Naive thymus-derived CD4-positive, alpha-beta T cell (primary cell): ENCODE measurements at regions not wholly inside any gene's neighbourhood (a gene's known extent, or its start where the extent isn't known, plus 50 kb on each side); places are given as distances from the start of the nearest gene placed in this dataset.
A peak's percentile ranks its signal among the peaks of the same experiment; 100 is the strongest.

Experiments
- ATAC-seq: fragments of 150-1000 bp; cut with Tn5 transposase; 2 replicates; pipeline ENCODE4 v1.10.0; 2021; ENCODE audit warnings: mild to moderate bottlenecking, moderate library complexity
- CTCF ChIA-PET: fragments of 350-600 bp; sonication (Branson Sonifier 250); formaldehyde crosslinking; loops from one replicate; lab custom pipeline; 2021; ENCODE audit warnings: antibody characterized with exemption; lab: Charles Lee
- POLR2A ChIA-PET: fragments of 350-600 bp; sonication (Branson Sonifier 250); formaldehyde crosslinking; loops from one replicate; lab custom pipeline; 2021; ENCODE audit warnings: antibody characterized with exemption, inconsistent platforms; lab: Charles Lee
- DNase-seq, 9 donors: peaks; one replicate each; pipeline versions ENCODE4 v3.0.0 to v3.0.0-alpha.2; 2020 to 2022; ENCODE audit warnings: mixed read lengths in 1 of 9
- H3K27ac ChIP-seq: one replicate; pipeline ENCODE4 v1.7.0; 2013; ENCODE audit warnings: mild to moderate bottlenecking, low read depth, low read length, moderate library complexity
- H3K27me3 ChIP-seq, 2 donors: one replicate each; pipeline ENCODE4 v1.7.0; 2013; ENCODE audit warnings: low read length in 2 of 2, mild to moderate bottlenecking in 2 of 2, moderate library complexity in 2 of 2; ENCODE audit not compliant: control insufficient read depth in 2 of 2, insufficient read depth in 2 of 2
- H3K36me3 ChIP-seq, 3 experiments: 1 replicate in 2 of 3; 2 replicates in 1 of 3; pipeline ENCODE4 v1.7.0; 2013; ENCODE audit warnings: low read length in 3 of 3, mild to moderate bottlenecking in 3 of 3, moderate library complexity in 1 of 3; ENCODE audit not compliant: insufficient read depth in 3 of 3, control insufficient read depth in 2 of 3
- H3K4me1 ChIP-seq, 2 donors: one replicate each; pipeline ENCODE4 v1.7.0; 2013; ENCODE audit warnings: low read length in 2 of 2, mild to moderate bottlenecking in 2 of 2, moderate library complexity in 1 of 2; ENCODE audit not compliant: control insufficient read depth in 2 of 2, insufficient read depth in 2 of 2
- H3K4me3 ChIP-seq: 2 replicates; pipeline ENCODE4 v1.7.0; 2013; ENCODE audit warnings: mild to moderate bottlenecking, low read length
- H3K9me3 ChIP-seq, 3 experiments: 1 replicate in 2 of 3; 2 replicates in 1 of 3; pipeline ENCODE4 v1.7.0; 2013; ENCODE audit warnings: low read length in 3 of 3; ENCODE audit not compliant: control insufficient read depth in 2 of 3
- H3K27ac Mint-ChIP-seq, 9 donors: one replicate each; pipeline ENCODE4 v1.8.0; 2020 to 2022; ENCODE audit warnings: mixed read lengths in 9 of 9, mild to moderate bottlenecking in 8 of 9, moderate library complexity in 5 of 9, inconsistent platforms in 2 of 9
- H3K27me3 Mint-ChIP-seq, 5 donors: one replicate each; pipeline ENCODE4 v1.8.0; 2021 to 2022; ENCODE audit warnings: mixed read lengths in 5 of 5, mild to moderate bottlenecking in 1 of 5
- H3K36me3 Mint-ChIP-seq, 5 donors: one replicate each; pipeline ENCODE4 v1.8.0; 2020 to 2022; ENCODE audit warnings: mixed read lengths in 5 of 5, mild to moderate bottlenecking in 3 of 5, inconsistent platforms in 1 of 5
- H3K4me1 Mint-ChIP-seq, 7 donors: one replicate each; pipeline ENCODE4 v1.8.0; 2020 to 2022; ENCODE audit warnings: mixed read lengths in 7 of 7, mild to moderate bottlenecking in 3 of 7, inconsistent platforms in 1 of 7
- H3K4me3 Mint-ChIP-seq, 10 donors: one replicate each; pipeline ENCODE4 v1.8.0; 2020 to 2022; ENCODE audit warnings: mild to moderate bottlenecking in 10 of 10, mixed read lengths in 10 of 10, moderate library complexity in 6 of 10, inconsistent platforms in 2 of 10
- H3K9me3 Mint-ChIP-seq, 11 donors: one replicate each; pipeline ENCODE4 v1.8.0; 2020 to 2022; ENCODE audit warnings: mixed read lengths in 11 of 11, mild to moderate bottlenecking in 4 of 11, inconsistent platforms in 1 of 11, moderate library complexity in 1 of 11
- intact Hi-C, 2 donors: fragments of 100-400 bp; cut with micrococcal nuclease; formaldehyde crosslinking; loops; one replicate each; pipeline ENCODE4 v1.15.1; 2023

DNA sequence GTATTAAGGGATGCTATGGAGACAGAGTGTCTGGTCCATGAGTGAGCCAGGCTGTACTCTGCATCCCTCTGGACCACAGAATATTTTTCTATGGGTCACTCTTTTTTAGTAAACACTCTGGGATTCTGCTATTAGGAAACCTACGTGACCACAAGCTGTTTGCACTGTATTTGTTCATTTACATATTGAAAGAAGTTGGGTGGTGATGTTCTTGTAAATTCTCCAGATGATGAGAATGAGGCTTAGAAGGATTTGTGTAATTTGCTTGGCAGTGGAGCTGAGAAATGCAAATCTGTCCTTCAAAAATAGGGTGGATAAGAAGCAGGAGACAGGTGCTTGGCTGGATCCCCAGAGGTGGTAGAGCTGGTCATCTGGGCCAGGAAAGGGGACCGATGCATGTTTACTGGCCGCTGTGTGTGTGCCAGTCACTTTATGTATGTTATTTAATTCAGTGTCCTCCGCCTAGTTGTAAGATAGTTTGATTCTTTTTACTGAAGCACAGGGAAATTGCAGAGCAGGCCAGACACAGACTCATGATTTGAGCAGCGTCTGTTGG lies 63.7 kb upstream of the HEPHL1 start:
- intact Hi-C loops: no loop called here

DNA sequence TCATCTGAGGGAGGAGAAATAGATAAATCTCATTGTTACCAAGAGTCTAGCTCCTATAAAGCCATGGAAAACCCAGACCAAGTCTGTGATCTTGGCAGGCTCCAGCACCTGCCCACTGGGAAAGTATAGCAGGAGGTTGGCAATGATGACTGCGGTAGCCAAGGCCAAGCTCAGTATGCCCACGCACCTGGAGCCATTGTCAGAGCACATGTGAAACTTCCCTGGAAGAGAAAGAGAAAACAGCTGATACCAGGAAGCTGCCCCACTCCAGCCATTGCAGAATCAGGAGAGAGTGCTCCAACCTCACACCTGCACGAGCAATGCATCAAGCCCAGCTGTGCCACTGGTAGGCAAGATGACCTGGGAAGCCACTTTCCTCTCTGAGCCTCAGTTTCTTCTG lies 62.2 kb upstream of the HEPHL1 start:
- H3K4me1 ChIP-seq: no peaks in the 10 kb centered on the region
- intact Hi-C loops: no loop called here
- ATAC-seq: no peak
- no peaks in the 10 kb centered on the region for H3K36me3 ChIP-seq
- no peak for DNase-seq
- ChIA-PET POLR2A (no interaction called here), CTCF (no interaction called here)
- H3K9me3 ChIP-seq: no peaks in the 10 kb centered on the region
- H3K27me3 ChIP-seq: no peaks in the 10 kb centered on the region
- no peaks in the 10 kb centered on the region for H3K4me1 Mint-ChIP-seq
- no peak overlapping the region for H3K4me3 Mint-ChIP-seq
- H3K9me3 Mint-ChIP-seq: peaks cover 0 to 5% (median 4%) of the 10 kb centered on the region in 11 donors
- H3K27ac ChIP-seq: no peak overlapping the region
- H3K36me3 Mint-ChIP-seq: no peaks in the 10 kb centered on the region
- H3K27me3 Mint-ChIP-seq: peaks cover 0 to 25% (median 19%) of the 10 kb centered on the region in 5 donors
- no peak overlapping the region for H3K27ac Mint-ChIP-seq
- H3K4me3 ChIP-seq: no peak overlapping the region

More for the DNA sequence above, 63.7 kb upstream of the HEPHL1 start:
- ChIA-PET CTCF (no interaction called here), POLR2A (no interaction called here)
- DNase-seq (no peak), ATAC-seq (no peak)
- H3K36me3 ChIP-seq: no peaks in the 10 kb centered on the region
- Mint-ChIP-seq H3K9me3 (peaks cover 0 to 5% (median 4%) of the 10 kb centered on the region in 11 donors), H3K4me3 (no peak overlapping the region), H3K27me3 (peaks cover 0 to 23% (median 16%) of the 10 kb centered on the region in 5 donors), H3K4me1 (peaks cover 0 to 1% (median 0%) of the 10 kb centered on the region in 7 donors), H3K36me3 (no peaks in the 10 kb centered on the region), H3K27ac (peak overlapping the region in 1 of 9 donors; percentile 13)
- H3K9me3 ChIP-seq: no peaks in the 10 kb centered on the region
- H3K4me3 ChIP-seq: no peak overlapping the region
- no peak overlapping the region for H3K27ac ChIP-seq
- H3K4me1 ChIP-seq: no peaks in the 10 kb centered on the region
- no peaks in the 10 kb centered on the region for H3K27me3 ChIP-seq

DNA sequence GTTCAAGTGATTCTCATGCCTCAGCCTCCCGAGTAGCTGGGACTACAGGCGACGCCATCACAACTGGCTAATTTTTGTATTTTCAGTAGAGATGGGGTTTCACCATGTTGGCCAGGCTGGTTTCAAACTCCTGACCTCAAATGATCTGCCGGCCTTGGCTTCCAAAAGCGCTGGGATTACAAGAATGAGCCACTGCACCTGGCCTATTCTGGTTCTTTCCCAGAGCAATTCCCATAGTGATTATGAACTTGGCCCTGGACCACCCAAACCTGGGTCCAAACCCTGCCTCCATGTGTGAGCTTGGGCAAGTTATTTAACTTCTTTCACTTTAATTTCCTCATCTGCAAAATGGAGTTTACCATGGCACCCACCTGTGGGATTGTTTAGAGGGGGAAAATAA lies 61.5 kb upstream of the HEPHL1 start:
- no peaks in the 10 kb centered on the region for H3K27me3 ChIP-seq
- ATAC-seq (no peak), DNase-seq (no peak)
- no peak overlapping the region for H3K4me3 ChIP-seq
- H3K9me3 ChIP-seq: no peaks in the 10 kb centered on the region
- Mint-ChIP-seq H3K4me1 (no peaks in the 10 kb centered on the region), H3K27ac (no peak overlapping the region), H3K27me3 (peaks cover 0 to 28% (median 17%) of the 10 kb centered on the region in 5 donors), H3K4me3 (no peak overlapping the region), H3K9me3 (peaks cover 0 to 4% (median 2%) of the 10 kb centered on the region in 11 donors), H3K36me3 (no peaks in the 10 kb centered on the region)
- no peaks in the 10 kb centered on the region for H3K4me1 ChIP-seq
- CTCF ChIA-PET: no interaction called here
- H3K36me3 ChIP-seq: no peaks in the 10 kb centered on the region
- intact Hi-C loops: no loop called here
- H3K27ac ChIP-seq: no peak overlapping the region
- POLR2A ChIA-PET: no interaction called here

DNA sequence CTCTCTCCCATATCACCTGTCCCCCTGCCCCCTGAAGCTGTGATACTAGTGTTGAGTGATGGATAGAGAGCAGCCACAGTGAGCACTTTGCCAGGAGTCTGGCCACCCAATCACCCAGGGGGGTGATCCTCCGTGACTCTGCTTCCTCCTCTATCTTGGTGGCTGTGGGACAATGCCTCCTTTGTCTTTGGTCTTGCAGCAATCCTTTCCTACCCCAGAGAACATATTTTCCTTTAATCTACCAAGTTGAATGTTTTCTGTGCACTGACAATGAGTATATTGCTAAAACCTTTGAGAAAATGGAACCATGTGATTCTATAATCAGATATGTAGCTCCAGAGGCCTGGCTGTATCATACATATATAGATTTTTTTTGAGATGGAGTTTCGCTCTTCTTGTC lies 58.1 kb upstream of the HEPHL1 start:
- intact Hi-C loops: no loop called here
- no peak for DNase-seq
- H3K9me3 Mint-ChIP-seq: peaks cover 0 to 2% (median 0%) of the 10 kb centered on the region in 11 donors
- Histone ChIP-seq H3K27me3 (no peaks in the 10 kb centered on the region), H3K27ac (no peak overlapping the region), H3K4me1 (no peaks in the 10 kb centered on the region), H3K36me3 (no peaks in the 10 kb centered on the region), H3K9me3 (no peaks in the 10 kb centered on the region), H3K4me3 (no peak overlapping the region)
- H3K4me1 Mint-ChIP-seq: no peaks in the 10 kb centered on the region
- no peak for ATAC-seq
- POLR2A ChIA-PET: no interaction called here
- no peak overlapping the region for H3K4me3 Mint-ChIP-seq
- H3K36me3 Mint-ChIP-seq: no peaks in the 10 kb centered on the region
- H3K27me3 Mint-ChIP-seq: peaks cover 0 to 22% (median 5%) of the 10 kb centered on the region in 5 donors
- no peak overlapping the region for H3K27ac Mint-ChIP-seq
- CTCF ChIA-PET: no interaction called here

DNA sequence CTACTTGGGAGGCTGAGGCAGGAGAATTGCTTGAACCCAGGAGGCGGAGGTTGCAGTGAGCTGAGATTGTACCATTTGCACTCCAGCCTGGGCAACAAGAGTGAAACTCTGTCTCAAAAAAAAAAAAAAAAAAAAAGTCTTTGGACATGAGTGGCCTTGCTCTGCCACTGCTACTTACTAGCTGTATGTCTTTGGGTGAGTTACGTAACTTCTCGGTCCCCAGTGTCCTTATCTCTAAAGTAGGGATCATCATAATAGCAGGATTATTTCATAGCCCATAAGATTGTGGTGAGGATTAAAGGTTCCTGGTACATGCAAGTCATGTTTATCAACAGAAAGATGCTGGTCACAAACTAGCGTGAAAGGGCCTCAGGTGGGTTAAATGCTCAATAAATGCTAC lies 53.9 kb upstream of the HEPHL1 start:
- CTCF ChIA-PET: interaction anchor here (0.7 kb wide), 1 partner anchor 725 kb away, joined by 7 read pairs; no protein-coding TSS in a partner anchor
- Histone ChIP-seq H3K27me3 (no peaks in the 10 kb centered on the region), H3K9me3 (no peaks in the 10 kb centered on the region), H3K27ac (no peak overlapping the region), H3K4me3 (no peak overlapping the region), H3K4me1 (no peaks in the 10 kb centered on the region), H3K36me3 (no peaks in the 10 kb centered on the region)
- intact Hi-C loops: no loop called here
- Mint-ChIP-seq H3K4me3 (no peak overlapping the region), H3K4me1 (no peaks in the 10 kb centered on the region), H3K27me3 (peaks cover 0 to 32% (median 19%) of the 10 kb centered on the region in 5 donors), H3K27ac (no peak overlapping the region), H3K36me3 (no peaks in the 10 kb centered on the region), H3K9me3 (peaks cover 0 to 2% (median 0%) of the 10 kb centered on the region in 11 donors)
- POLR2A ChIA-PET: no interaction called here
- DNase-seq (no peak), ATAC-seq (no peak)

DNA sequence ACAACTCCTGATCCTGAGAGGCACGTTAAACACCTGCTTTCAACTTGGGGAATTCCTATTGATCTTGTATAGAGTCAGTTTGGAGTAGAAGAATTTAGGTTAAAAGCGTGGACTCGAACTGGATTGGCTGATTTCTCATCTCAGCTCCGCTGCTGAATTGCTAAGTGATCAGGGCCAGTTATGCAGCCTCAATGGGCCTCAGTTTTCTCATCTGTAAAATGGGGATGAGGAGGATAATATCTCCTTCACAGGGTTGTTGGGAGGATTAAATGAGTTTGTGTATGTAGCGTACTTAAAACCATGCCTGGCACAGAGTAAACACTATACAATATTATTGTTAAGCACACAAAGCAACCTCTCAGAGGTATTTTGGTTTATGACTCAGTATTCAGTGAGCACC lies 53.2 kb upstream of the HEPHL1 start:
- DNase-seq: no peak
- POLR2A ChIA-PET: no interaction called here
- no peaks in the 10 kb centered on the region for H3K4me1 Mint-ChIP-seq
- H3K27ac ChIP-seq: no peak overlapping the region
- H3K4me3 ChIP-seq: no peak overlapping the region
- H3K4me1 ChIP-seq: no peaks in the 10 kb centered on the region
- H3K9me3 ChIP-seq: no peaks in the 10 kb centered on the region
- no peak for ATAC-seq
- H3K36me3 ChIP-seq: no peaks in the 10 kb centered on the region
- H3K4me3 Mint-ChIP-seq: no peak overlapping the region
- no peaks in the 10 kb centered on the region for H3K36me3 Mint-ChIP-seq
- intact Hi-C loops: no loop called here
- no peaks in the 10 kb centered on the region for H3K27me3 ChIP-seq
- peaks cover 0 to 7% (median 0%) of the 10 kb centered on the region in 11 donors for H3K9me3 Mint-ChIP-seq
- CTCF ChIA-PET: no interaction called here
- H3K27ac Mint-ChIP-seq: no peak overlapping the region
- peaks cover 0 to 35% (median 23%) of the 10 kb centered on the region in 5 donors for H3K27me3 Mint-ChIP-seq
